ENCODE measurements at regions not wholly inside any gene's neighbourhood (a gene's known extent, or its start where the extent isn't known, plus 50 kb on each side); places are given as distances from the start of the nearest gene placed in this dataset.

DNA sequence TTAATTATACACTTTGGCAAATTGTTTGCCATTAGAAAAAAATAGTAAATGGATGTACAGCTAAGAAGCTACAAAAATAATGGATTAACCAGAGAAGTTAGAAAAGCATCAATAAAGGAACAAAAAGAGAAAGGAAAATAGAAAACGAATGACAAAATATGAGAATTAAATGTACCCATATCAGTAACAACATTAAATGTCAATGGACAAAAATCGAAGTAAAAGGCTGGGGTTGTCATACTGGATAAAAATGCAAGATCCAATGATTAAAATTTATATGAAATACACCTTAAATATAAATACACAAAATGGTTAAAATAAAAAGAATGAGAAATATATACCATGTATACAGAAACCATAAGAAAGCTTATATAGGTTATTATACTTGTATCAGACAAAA, 470.6 kb downstream of the OCA2 start:
- DNase-seq (ENCODE audit: low spot score in 2 of 2): no peak
- intact Hi-C loops (cut with DNase I; ENCODE audit: low total_unique reads): no loop called here
- WGBS, 2 donors: 80 to 87% methylated on average over 2 of the region's 2 CpGs
- H3K4me3 ChIP-seq (ENCODE audit: low read depth, poor library complexity, severe bottlenecking): no peak overlapping the region
- TF ChIP-seq POLR2A (IDR thresholded peaks at IDR 0.05): no peak
- TF ChIP-seq, protein P1, sequence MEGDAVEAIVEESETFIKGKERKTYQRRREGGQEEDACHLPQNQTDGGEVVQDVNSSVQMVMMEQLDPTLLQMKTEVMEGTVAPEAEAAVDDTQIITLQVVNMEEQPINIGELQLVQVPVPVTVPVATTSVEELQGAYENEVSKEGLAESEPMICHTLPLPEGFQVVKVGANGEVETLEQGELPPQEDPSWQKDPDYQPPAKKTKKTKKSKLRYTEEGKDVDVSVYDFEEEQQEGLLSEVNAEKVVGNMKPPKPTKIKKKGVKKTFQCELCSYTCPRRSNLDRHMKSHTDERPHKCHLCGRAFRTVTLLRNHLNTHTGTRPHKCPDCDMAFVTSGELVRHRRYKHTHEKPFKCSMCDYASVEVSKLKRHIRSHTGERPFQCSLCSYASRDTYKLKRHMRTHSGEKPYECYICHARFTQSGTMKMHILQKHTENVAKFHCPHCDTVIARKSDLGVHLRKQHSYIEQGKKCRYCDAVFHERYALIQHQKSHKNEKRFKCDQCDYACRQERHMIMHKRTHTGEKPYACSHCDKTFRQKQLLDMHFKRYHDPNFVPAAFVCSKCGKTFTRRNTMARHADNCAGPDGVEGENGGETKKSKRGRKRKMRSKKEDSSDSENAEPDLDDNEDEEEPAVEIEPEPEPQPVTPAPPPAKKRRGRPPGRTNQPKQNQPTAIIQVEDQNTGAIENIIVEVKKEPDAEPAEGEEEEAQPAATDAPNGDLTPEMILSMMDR (IDR thresholded peaks at IDR 0.05): no peak

DNA sequence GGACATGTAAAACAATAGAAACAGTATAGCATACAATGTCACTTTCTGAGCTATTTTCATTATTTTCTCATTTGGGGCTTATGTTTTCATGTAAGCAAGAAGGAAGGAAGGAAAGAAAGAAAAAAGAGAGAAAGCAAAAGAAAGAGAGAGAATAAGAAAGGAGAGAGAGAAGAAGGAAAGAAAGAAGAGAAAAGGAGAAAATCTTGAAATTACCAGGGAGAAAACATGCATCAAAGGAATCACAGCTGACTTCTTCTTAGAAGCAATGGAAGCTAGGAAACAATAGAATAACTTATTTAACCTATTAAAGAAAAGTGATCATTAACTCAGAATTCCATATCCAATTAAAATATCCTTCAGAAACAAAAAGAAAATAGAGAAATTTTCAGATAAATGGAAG, 471.5 kb downstream of the OCA2 start:
- intact Hi-C loops (cut with DNase I; ENCODE audit: low total_unique reads): no loop called here
- no peak overlapping the region for H3K4me3 ChIP-seq (ENCODE audit: low read depth, poor library complexity, severe bottlenecking)
- no peak for TF ChIP-seq POLR2A (IDR thresholded peaks at IDR 0.05)
- TF ChIP-seq, protein P1 (IDR thresholded peaks at IDR 0.05): no peak
- no peak for DNase-seq (ENCODE audit: low spot score in 2 of 2)

DNA sequence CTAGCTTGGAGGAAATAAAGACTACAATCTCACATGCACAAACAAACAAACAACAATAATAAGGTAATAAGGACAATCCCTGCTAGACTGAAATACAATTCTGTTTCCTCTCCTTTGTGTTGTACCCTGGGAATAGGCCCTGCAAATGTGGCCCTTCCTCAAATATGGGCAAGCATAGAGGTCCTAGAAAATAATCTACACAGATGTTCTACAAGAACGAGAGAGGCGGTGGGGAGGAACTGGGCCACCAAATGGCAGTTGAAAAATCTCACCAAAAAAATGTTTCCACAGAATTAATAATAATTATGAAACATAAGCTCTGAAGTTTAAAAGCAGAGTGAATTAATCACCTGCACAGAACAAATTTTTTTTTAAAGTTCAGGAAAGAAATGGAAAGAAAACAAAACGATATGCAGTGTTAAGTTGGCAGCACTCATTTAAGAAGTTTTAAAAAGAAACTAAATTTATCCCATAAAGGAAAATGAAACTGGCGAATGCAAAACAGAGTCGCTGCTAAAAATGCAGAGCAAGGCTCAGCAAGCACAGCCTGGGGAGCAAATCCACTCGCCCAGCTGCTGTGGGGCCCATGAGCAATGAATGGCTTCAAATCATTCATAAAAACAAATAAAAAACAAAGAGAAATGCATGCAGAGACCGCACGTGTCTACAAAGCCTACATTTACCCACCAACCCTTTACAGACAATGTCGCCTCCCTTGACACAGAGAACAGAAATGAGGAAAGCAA, 475.4 kb downstream of the OCA2 start:
- H3K4me3 ChIP-seq (ENCODE audit: low read depth, poor library complexity, severe bottlenecking): no peak overlapping the region
- DNase-seq (ENCODE audit: low spot score in 2 of 2): no peak
- intact Hi-C loops (cut with DNase I; ENCODE audit: low total_unique reads): no loop called here
- whole genome bisulfite sequencing, 2 donors: 65 to 74% methylated on average over 9 of the region's 9 CpGs
- no peak for TF ChIP-seq POLR2A (IDR thresholded peaks at IDR 0.05)
- TF ChIP-seq, protein P1 (IDR thresholded peaks at IDR 0.05): no peak

DNA sequence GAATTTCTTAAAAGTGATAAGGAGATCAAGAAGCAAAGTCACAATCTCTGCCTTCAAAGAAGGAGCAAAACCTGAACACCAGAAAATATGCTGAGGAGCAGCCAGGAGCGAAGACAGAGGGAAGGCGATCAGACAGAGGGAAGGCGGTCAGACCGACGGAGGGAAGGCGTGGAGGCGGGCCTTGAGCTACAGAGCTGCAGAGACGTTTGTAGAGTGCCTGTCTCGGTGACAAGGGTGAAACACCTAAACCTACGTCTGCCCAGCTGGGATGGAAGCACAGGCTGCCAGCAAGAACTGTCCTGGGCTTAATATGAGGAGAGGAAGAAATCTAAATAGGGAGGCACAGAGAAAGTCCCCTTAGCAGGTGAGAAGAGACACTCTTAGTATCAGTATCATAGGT, 476.0 kb downstream of the OCA2 start:
- no peak for DNase-seq (ENCODE audit: low spot score in 2 of 2)
- TF ChIP-seq POLR2A (IDR thresholded peaks at IDR 0.05): no peak
- TF ChIP-seq, protein P1 (IDR thresholded peaks at IDR 0.05): no peak
- no peak overlapping the region for H3K4me3 ChIP-seq (ENCODE audit: low read depth, poor library complexity, severe bottlenecking)
- intact Hi-C loops (cut with DNase I; ENCODE audit: low total_unique reads): no loop called here
- 64 to 80% methylated on average over 10 of the region's 10 CpGs for WGBS, 2 donors

DNA sequence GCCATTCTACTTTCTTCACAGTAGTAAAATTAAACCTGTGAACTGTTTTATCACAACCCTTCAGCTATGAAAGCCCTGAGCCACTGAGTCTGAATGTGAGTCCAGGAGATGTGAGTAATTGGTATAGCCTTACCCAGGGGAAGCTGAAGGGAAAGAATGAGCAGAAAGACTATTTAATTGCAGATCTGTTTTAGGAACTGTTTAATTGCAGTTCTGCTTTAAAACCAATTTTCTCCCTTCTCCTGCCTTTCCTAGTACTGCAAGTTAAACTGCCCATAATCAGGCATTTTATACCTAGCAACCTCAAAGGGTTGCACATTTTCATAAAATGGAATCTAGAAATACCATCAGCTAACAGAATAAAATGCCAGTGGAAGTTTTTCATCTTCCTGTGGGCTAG, 476.7 kb downstream of the OCA2 start:
- no peak for DNase-seq (ENCODE audit: low spot score in 2 of 2)
- no peak for TF ChIP-seq POLR2A (IDR thresholded peaks at IDR 0.05)
- TF ChIP-seq, protein P1 (IDR thresholded peaks at IDR 0.05): no peak
- intact Hi-C loops (cut with DNase I; ENCODE audit: low total_unique reads): no loop called here
- no peak overlapping the region for H3K4me3 ChIP-seq (ENCODE audit: low read depth, poor library complexity, severe bottlenecking)

DNA sequence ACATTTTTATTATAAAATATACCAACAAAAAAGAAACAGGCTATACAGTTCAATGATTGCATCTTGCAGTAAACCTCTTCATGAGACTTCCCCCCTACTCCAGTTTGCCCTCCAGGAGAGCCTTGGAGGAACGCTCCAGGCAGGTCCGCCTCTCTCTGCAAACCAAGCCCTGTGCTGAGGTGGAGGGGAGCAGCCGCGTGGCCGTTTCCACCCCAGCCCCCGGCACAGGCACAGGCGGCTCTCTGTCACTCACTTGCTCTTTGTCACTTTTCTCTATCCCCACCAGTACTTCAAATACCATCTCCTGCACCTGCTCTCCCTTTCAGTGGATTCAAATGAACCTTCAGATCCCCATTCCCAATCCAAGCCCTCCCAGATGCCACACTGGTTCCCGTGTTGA, 479.9 kb downstream of the OCA2 start:
- no peak for DNase-seq (ENCODE audit: low spot score in 2 of 2)
- H3K4me3 ChIP-seq (ENCODE audit: low read depth, poor library complexity, severe bottlenecking): no peak overlapping the region
- WGBS, 2 donors: 81 to 90% methylated on average over 8 of the region's 8 CpGs
- TF ChIP-seq POLR2A (IDR thresholded peaks at IDR 0.05): no peak
- TF ChIP-seq, protein P1 (IDR thresholded peaks at IDR 0.05): no peak
- intact Hi-C loops (cut with DNase I; ENCODE audit: low total_unique reads): no loop called here
